ENCODE measurements at regions not wholly inside any gene's neighbourhood (a gene's known extent, or its start where the extent isn't known, plus 50 kb on each side); places are given as distances from the start of the nearest gene placed in this dataset.

- TF ChIP-seq CTCF (conservative IDR thresholded peaks at IDR 0.05; ENCODE audit: low read length) (no peak), EZH2phosphoT487 (IDR thresholded peaks at IDR 0.05; ENCODE audit: borderline replicate concordance) (no peak)
Observed at GRCh38 chr9:28960602-28961001, 1387.3 kb upstream of the C9orf72 start.

Data from Loucy (cell line).